HG03159 (cell line): ENCODE measurements at regions not wholly inside any gene's neighbourhood (a gene's known extent, or its start where the extent isn't known, plus 50 kb on each side); places are given as distances from the start of the nearest gene placed in this dataset.

Source experiments
- ATAC-seq: cut with Tn5 transposase; IDR thresholded peaks from one replicate; pipeline ENCODE4 v1.9.1; 2021; ENCODE audit warnings: mild to moderate bottlenecking, moderate library complexity; ENCODE audit not compliant: unreplicated experiment

- no peak for ATAC-seq
Measured at GRCh38 chr4:63526251-63526650, 883.0 kb downstream of the TECRL start.

- ATAC-seq, result no peak
Measured at GRCh38 chr4:63524764-63525163, 884.5 kb downstream of the TECRL start.

GRCh38 chr4:63505714-63506460 is 903.4 kb downstream of the TECRL start:
- no peak for ATAC-seq

GRCh38 chr4:63493265-63493664 is 916.0 kb downstream of the TECRL start:
- ATAC-seq, result no peak

GRCh38 chr4:63492515-63492914 is 916.7 kb downstream of the TECRL start:
- no peak for ATAC-seq

- no peak for ATAC-seq
Measured at GRCh38 chr4:63464393-63464792, 944.9 kb downstream of the TECRL start.

- ATAC-seq, result no peak
Measured at GRCh38 chr4:63460075-63460474, 949.2 kb downstream of the TECRL start.

- ATAC-seq, result no peak
Measured at GRCh38 chr4:63459329-63459728, 949.9 kb downstream of the TECRL start.

- ATAC-seq, result no peak
Measured at GRCh38 chr4:63458010-63458409, 951.2 kb downstream of the TECRL start.

GRCh38 chr4:63440236-63440635 is 969.0 kb downstream of the TECRL start:
- ATAC-seq, result no peak

- ATAC-seq, result no peak
Measured at GRCh38 chr4:63430105-63430504, 979.1 kb downstream of the TECRL start.

GRCh38 chr4:63396269-63396668 is 1013.0 kb downstream of the TECRL start:
- no peak for ATAC-seq

- no peak for ATAC-seq
Measured at GRCh38 chr4:63393544-63393943, 1015.7 kb downstream of the TECRL start.

- ATAC-seq, result no peak
Measured at GRCh38 chr4:63379750-63380522, 1029.3 kb downstream of the TECRL start.

- no peak for ATAC-seq
Measured at GRCh38 chr4:63371001-63371400, 1038.2 kb downstream of the TECRL start.

GRCh38 chr4:63361628-63362027 is 1047.6 kb downstream of the TECRL start:
- ATAC-seq, result no peak

GRCh38 chr4:63361066-63361465 is 1048.2 kb downstream of the TECRL start:
- no peak for ATAC-seq

- no peak for ATAC-seq
Measured at GRCh38 chr4:63349674-63350025, 1059.6 kb downstream of the TECRL start.

- no peak for ATAC-seq
Measured at GRCh38 chr4:63348735-63349673, 1060.2 kb downstream of the TECRL start.

- no peak for ATAC-seq
Measured at GRCh38 chr4:63325140-63325539, 1084.1 kb downstream of the TECRL start.

GRCh38 chr4:63316633-63317032 is 1092.6 kb downstream of the TECRL start:
- no peak for ATAC-seq
